GM12875 (cell line): ENCODE measurements at regions not wholly inside any gene's neighbourhood (a gene's known extent, or its start where the extent isn't known, plus 50 kb on each side); places are given as distances from the start of the nearest gene placed in this dataset.

Source experiments
- H3K4me3 ChIP-seq: one replicate; pipeline ENCODE4 v1.5.1; 2011; ENCODE audit warnings: low read depth, low read length, control low read depth
- TF ChIP-seq, protein P1 (sequence below): IDR thresholded peaks from 2 replicates; pipeline ENCODE4 v1.5.1; 2011; ENCODE audit warnings: low read depth, mild to moderate bottlenecking, control low read depth, inconsistent platforms, low read length, moderate library complexity, borderline replicate concordance; ENCODE audit not compliant: insufficient read depth

DNA sequence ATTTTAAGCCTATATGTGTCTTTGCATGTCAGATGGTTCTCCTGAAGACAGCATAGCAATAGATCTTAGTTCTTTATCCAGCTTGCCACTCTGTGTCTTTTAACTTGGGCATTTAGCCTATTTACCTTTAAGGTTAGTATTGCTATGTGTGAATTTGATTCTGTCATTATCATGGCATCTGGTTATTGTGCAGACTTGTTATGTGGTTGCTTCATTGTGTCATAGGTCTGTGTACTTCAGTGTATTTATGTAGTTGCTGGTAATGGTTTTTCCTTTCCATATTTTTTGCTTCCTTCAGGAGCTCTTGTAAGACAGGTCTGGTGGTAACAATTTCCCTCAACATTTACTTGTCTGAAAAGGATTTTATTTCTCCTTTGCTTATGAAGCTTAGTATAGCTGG, 1443.5 kb downstream of the FAM133A start:
- TF ChIP-seq, protein P1, sequence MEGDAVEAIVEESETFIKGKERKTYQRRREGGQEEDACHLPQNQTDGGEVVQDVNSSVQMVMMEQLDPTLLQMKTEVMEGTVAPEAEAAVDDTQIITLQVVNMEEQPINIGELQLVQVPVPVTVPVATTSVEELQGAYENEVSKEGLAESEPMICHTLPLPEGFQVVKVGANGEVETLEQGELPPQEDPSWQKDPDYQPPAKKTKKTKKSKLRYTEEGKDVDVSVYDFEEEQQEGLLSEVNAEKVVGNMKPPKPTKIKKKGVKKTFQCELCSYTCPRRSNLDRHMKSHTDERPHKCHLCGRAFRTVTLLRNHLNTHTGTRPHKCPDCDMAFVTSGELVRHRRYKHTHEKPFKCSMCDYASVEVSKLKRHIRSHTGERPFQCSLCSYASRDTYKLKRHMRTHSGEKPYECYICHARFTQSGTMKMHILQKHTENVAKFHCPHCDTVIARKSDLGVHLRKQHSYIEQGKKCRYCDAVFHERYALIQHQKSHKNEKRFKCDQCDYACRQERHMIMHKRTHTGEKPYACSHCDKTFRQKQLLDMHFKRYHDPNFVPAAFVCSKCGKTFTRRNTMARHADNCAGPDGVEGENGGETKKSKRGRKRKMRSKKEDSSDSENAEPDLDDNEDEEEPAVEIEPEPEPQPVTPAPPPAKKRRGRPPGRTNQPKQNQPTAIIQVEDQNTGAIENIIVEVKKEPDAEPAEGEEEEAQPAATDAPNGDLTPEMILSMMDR = no peak
- H3K4me3 ChIP-seq = no peak overlapping the region

GRCh38 chrX:95145848-95146490, 1472.0 kb downstream of the FAM133A start:
- TF ChIP-seq, protein P1 = no peak
- H3K4me3 ChIP-seq = no peak overlapping the region

DNA sequence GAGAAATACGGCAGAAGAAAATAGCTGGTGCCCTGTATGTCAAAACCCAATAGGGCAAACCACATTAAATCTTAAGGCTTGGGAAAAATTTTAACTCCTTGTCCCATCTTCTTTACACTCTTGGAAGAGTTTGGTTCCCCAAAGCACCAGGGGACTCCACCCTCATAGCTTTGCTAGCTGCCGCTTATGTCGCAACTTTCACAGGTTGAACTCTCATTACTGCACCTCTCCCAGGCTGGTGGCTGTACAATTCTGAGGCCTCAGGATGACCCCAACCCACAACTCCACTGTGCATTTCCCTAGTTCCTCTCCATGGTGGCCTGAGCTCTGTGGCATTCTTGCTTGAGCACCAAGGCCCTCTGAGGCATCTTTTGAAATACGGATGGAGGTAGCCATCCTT, 1478.8 kb downstream of the FAM133A start:
- TF ChIP-seq, protein P1 = no peak

DNA sequence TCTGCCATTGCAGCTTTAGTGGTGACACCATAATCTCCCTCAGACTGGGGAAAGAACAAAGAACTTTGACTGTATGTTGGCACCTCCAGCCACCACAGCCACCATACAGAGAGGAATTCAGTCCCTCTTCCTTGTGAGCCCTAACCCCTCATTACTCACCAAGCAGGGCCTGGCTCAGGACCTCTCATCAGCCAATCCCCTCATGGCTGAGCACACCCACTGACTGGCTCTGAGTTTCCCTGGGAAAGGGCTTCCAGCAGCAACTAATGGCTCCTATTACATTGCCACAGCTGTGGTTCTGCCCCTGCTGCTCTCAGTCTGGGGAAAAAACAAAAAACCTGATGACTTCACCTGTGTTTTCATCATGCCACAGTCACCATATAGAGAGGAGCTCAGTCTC, 1482.6 kb downstream of the FAM133A start:
- TF ChIP-seq, protein P1 = no peak
- H3K4me3 ChIP-seq = no peak overlapping the region

More for the DNA sequence above, 1478.8 kb downstream of the FAM133A start:
- H3K4me3 ChIP-seq = no peak overlapping the region
